HUDEP-2 (cell line): ENCODE measurements at regions not wholly inside any gene's neighbourhood (a gene's known extent, or its start where the extent isn't known, plus 50 kb on each side); places are given as distances from the start of the nearest gene placed in this dataset.
"Not testable (repeated sequence)": the region's sequence is repeated elsewhere in the genome, so short reads cannot be mapped to it uniquely, and the experiment has no call there.

Experiments
- DNase-seq, 76 experiments: peaks; one replicate each; lab custom pipeline; 2025; ENCODE audit not compliant: unreplicated experiment in 76 of 76; lab: John Stamatoyannopoulos, UW

GRCh38 chr6:30810813-30811339 lies 66.5 kb upstream of the IER3 start:
- DNase-seq = no peak

- DNase-seq = not testable (repeated sequence)
Observed at GRCh38 chr6:30807566-30807965, 63.2 kb upstream of the IER3 start.

GRCh38 chr6:30806581-30807183 lies 62.3 kb upstream of the IER3 start:
- no peak for DNase-seq

GRCh38 chr6:30804333-30804732 lies 60.0 kb upstream of the IER3 start:
- DNase-seq = no peak

GRCh38 chr6:30802731-30803130 lies 58.4 kb upstream of the IER3 start:
- DNase-seq = no peak

GRCh38 chr6:30801950-30802349 lies 57.6 kb upstream of the IER3 start:
- DNase-seq = no peak

- no peak for DNase-seq
Observed at GRCh38 chr6:30800871-30801270, 56.5 kb upstream of the IER3 start.

GRCh38 chr6:30799210-30799609 lies 54.9 kb upstream of the IER3 start:
- no peak for DNase-seq

GRCh38 chr6:30798494-30798893 lies 54.1 kb upstream of the IER3 start:
- DNase-seq = no peak

GRCh38 chr6:30795549-30796293 lies 51.4 kb upstream of the IER3 start:
- DNase-seq = no peak
